ENCODE measurements at regions not wholly inside any gene's neighbourhood (a gene's known extent, or its start where the extent isn't known, plus 50 kb on each side); places are given as distances from the start of the nearest gene placed in this dataset.

DNA sequence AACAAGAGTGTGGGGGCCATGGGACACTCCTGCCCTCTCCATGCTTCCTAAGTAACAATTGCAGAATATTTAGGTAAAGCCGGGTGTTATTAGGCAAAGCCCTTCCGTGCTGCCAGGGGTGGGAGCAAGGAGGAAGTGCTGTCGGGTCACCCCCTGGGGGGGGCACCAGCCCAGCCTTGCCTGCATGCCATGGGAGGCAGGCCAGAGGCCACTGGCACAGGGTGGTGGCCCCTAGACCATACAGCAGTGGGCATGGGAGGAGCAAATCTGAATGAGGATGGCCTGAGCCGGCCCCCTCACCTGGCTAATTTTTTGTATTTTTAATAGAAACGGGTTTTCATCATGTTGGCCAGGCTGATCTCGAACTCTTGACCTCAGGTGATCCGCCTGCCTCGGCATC lies 355.7 kb upstream of the CDH8 start:
- TF ChIP-seq, protein P1, sequence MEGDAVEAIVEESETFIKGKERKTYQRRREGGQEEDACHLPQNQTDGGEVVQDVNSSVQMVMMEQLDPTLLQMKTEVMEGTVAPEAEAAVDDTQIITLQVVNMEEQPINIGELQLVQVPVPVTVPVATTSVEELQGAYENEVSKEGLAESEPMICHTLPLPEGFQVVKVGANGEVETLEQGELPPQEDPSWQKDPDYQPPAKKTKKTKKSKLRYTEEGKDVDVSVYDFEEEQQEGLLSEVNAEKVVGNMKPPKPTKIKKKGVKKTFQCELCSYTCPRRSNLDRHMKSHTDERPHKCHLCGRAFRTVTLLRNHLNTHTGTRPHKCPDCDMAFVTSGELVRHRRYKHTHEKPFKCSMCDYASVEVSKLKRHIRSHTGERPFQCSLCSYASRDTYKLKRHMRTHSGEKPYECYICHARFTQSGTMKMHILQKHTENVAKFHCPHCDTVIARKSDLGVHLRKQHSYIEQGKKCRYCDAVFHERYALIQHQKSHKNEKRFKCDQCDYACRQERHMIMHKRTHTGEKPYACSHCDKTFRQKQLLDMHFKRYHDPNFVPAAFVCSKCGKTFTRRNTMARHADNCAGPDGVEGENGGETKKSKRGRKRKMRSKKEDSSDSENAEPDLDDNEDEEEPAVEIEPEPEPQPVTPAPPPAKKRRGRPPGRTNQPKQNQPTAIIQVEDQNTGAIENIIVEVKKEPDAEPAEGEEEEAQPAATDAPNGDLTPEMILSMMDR (IDR thresholded peaks at IDR 0.05): no peak
- Mint-ChIP-seq H3K27ac (ENCODE audit: unreplicated experiment) (no peak overlapping the region), H3K36me3 (ENCODE audit: unreplicated experiment) (no peaks in the 10 kb centered on the region), H3K27me3 (ENCODE audit: unreplicated experiment) (no peaks in the 10 kb centered on the region), H3K9me3 (ENCODE audit: unreplicated experiment) (peaks cover 15% of the 10 kb centered on the region), H3K4me3 (ENCODE audit: unreplicated experiment) (no peak overlapping the region), H3K4me1 (ENCODE audit: unreplicated experiment) (no peaks in the 10 kb centered on the region)
- no peak for DNase-seq (ENCODE audit: extremely low spot score, unreplicated experiment)

DNA sequence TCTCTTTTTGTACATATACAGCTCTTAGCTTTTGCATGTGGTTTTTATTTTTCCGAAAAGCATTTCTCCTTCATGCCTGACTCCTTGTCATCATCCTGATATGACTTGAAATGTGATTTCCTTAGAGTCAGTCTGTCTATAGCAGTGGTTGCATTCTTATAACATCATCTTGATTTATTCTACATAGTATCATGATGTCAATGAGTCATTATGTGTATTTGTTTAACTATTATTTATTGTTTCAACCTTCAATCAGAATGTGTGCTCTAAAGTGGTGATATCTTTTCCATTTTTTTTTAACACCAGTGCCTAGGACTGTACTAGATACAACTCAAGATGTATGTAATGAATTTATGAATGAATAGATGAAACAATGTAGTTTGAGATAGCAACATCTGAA lies 354.9 kb upstream of the CDH8 start:
- DNase-seq (ENCODE audit: extremely low spot score, unreplicated experiment): no peak
- TF ChIP-seq, protein P1 (IDR thresholded peaks at IDR 0.05): no peak
- H3K4me3 Mint-ChIP-seq (ENCODE audit: unreplicated experiment): no peak overlapping the region
- H3K36me3 Mint-ChIP-seq (ENCODE audit: unreplicated experiment): no peaks in the 10 kb centered on the region
- no peak overlapping the region for H3K27ac Mint-ChIP-seq (ENCODE audit: unreplicated experiment)
- H3K9me3 Mint-ChIP-seq (ENCODE audit: unreplicated experiment): peaks cover 15% of the 10 kb centered on the region
- H3K27me3 Mint-ChIP-seq (ENCODE audit: unreplicated experiment): no peaks in the 10 kb centered on the region
- H3K4me1 Mint-ChIP-seq (ENCODE audit: unreplicated experiment): no peaks in the 10 kb centered on the region

DNA sequence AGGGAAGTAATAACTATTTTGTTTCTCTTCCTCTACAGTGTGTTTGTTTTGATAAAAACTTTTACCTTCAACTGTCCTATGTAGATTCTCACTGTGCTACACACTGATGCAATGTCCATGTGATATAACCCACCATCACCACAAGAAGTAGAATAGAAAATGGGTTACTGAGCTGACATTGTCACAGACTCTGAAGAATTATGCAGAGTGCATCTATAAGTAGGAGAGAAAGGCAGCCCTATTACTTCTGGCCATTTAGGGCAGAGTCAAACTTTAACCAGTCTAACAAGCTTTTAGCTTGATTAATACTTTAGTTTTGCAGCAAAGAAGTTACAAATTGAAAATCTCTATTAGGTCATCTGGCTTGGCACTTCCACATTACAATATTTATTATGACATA lies 354.0 kb upstream of the CDH8 start:
- H3K36me3 Mint-ChIP-seq (ENCODE audit: unreplicated experiment): no peaks in the 10 kb centered on the region
- H3K27me3 Mint-ChIP-seq (ENCODE audit: unreplicated experiment): no peaks in the 10 kb centered on the region
- H3K4me3 Mint-ChIP-seq (ENCODE audit: unreplicated experiment): no peak overlapping the region
- H3K27ac Mint-ChIP-seq (ENCODE audit: unreplicated experiment): no peak overlapping the region
- DNase-seq (ENCODE audit: extremely low spot score, unreplicated experiment): no peak
- H3K4me1 Mint-ChIP-seq (ENCODE audit: unreplicated experiment): no peaks in the 10 kb centered on the region
- peaks cover 15% of the 10 kb centered on the region for H3K9me3 Mint-ChIP-seq (ENCODE audit: unreplicated experiment)
- TF ChIP-seq, protein P1 (IDR thresholded peaks at IDR 0.05): no peak

DNA sequence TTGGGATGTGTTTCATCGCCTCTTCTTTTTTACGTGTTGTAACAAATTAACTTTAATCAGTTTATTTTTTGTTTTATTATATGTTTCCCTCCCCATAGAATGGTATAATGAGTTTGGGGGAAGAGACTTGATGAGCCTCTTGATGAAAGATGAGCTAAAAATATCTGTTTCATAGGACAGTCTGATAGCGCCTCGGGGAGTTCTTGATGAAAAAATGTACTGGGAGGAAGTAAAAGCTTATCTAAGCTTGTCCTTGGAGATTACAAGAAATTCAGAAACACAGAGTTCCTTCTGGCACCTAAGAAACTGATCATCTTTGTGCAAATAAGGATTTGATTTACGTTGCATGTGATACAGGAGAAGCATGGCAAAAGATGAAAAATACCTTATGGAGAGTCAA lies 350.2 kb upstream of the CDH8 start:
- H3K4me3 Mint-ChIP-seq (ENCODE audit: unreplicated experiment): no peak overlapping the region
- H3K27me3 Mint-ChIP-seq (ENCODE audit: unreplicated experiment): no peaks in the 10 kb centered on the region
- H3K36me3 Mint-ChIP-seq (ENCODE audit: unreplicated experiment): no peaks in the 10 kb centered on the region
- no peak for DNase-seq (ENCODE audit: extremely low spot score, unreplicated experiment)
- no peaks in the 10 kb centered on the region for H3K4me1 Mint-ChIP-seq (ENCODE audit: unreplicated experiment)
- TF ChIP-seq, protein P1 (IDR thresholded peaks at IDR 0.05): no peak
- no peak overlapping the region for H3K27ac Mint-ChIP-seq (ENCODE audit: unreplicated experiment)
- peaks cover 18% of the 10 kb centered on the region for H3K9me3 Mint-ChIP-seq (ENCODE audit: unreplicated experiment)

DNA sequence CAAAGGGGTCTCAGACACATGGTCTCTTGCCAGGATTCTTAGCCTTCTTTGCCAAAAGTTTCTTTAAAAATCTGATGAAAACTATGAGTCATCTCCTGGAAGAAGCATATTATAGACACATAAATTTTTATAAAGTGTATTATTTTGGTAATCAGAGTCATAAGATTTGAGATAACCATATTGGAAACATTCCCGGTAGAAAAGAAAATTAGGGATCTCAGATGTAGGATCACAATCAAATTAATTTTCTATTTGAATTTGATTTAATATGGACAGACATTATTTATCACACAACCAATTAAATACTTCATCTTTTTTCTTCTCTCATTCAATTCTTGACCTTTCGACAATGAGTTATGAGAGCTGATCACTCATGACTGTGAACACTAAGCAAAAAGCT lies 347.7 kb upstream of the CDH8 start:
- TF ChIP-seq, protein P1 (IDR thresholded peaks at IDR 0.05): no peak
- H3K4me3 Mint-ChIP-seq (ENCODE audit: unreplicated experiment): no peak overlapping the region
- no peaks in the 10 kb centered on the region for H3K27me3 Mint-ChIP-seq (ENCODE audit: unreplicated experiment)
- no peaks in the 10 kb centered on the region for H3K4me1 Mint-ChIP-seq (ENCODE audit: unreplicated experiment)
- H3K36me3 Mint-ChIP-seq (ENCODE audit: unreplicated experiment): no peaks in the 10 kb centered on the region
- no peak for DNase-seq (ENCODE audit: extremely low spot score, unreplicated experiment)
- no peak overlapping the region for H3K27ac Mint-ChIP-seq (ENCODE audit: unreplicated experiment)
- H3K9me3 Mint-ChIP-seq (ENCODE audit: unreplicated experiment): peaks cover 9% of the 10 kb centered on the region
